ENCODE measurements at regions not wholly inside any gene's neighbourhood (a gene's known extent, or its start where the extent isn't known, plus 50 kb on each side); places are given as distances from the start of the nearest gene placed in this dataset.

DNA sequence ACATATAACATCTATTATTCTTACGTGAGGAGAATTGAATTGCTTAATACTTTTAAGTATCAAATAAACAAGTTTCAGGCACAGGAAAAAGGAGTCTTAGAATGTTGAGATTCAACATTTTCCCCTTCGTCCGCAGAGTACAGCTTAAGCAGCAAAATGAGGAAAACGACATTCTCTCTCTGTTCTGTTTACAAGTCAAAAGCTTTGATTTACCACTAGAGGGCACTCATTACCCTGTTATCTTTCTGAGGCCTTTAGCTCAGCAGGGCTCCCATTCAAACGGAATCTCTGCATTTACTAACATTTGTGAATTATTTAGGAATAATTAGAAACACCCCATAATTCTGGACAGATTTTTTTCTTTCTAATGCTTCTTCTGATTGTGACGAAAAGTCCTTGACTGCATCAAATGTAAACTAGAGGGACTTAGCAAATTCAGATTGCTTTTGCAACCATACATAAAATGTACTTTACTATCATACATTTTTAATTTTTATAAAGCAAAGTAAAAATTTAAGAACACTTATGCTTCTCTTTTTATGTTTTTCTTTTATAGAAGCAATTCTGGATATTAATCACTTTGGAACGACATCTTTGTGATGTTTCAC, 75.0 kb downstream of the JRKL start:
- TF ChIP-seq HDAC2 (IDR thresholded peaks at IDR 0.05) (no peak), POLR2AphosphoS5 (IDR thresholded peaks at IDR 0.05; ENCODE audit: low read length) (no peak), POLR2A (IDR thresholded peaks at IDR 0.05; ENCODE audit: low read depth, low read length) (no peak), CEBPB (IDR thresholded peaks at IDR 0.05; ENCODE audit: borderline replicate concordance in 1 of 2, low read depth in 2 of 2, low read length in 2 of 2) (no peak)
- TF ChIP-seq, protein P1, sequence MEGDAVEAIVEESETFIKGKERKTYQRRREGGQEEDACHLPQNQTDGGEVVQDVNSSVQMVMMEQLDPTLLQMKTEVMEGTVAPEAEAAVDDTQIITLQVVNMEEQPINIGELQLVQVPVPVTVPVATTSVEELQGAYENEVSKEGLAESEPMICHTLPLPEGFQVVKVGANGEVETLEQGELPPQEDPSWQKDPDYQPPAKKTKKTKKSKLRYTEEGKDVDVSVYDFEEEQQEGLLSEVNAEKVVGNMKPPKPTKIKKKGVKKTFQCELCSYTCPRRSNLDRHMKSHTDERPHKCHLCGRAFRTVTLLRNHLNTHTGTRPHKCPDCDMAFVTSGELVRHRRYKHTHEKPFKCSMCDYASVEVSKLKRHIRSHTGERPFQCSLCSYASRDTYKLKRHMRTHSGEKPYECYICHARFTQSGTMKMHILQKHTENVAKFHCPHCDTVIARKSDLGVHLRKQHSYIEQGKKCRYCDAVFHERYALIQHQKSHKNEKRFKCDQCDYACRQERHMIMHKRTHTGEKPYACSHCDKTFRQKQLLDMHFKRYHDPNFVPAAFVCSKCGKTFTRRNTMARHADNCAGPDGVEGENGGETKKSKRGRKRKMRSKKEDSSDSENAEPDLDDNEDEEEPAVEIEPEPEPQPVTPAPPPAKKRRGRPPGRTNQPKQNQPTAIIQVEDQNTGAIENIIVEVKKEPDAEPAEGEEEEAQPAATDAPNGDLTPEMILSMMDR (IDR thresholded peaks at IDR 0.05 in 2 of 3, conservative IDR thresholded peaks at IDR 0.05 in 1 of 3; ENCODE audit: control insufficient read depth in 2 of 3, extremely low read depth in 1 of 3, insufficient read depth in 1 of 3, low read depth in 3 of 3, low read length in 3 of 3) = peak; percentile 63 to 70 (median 64)

Measured in GM12878 (cell line).